MCF 10A (cell line): ENCODE measurements at regions not wholly inside any gene's neighbourhood (a gene's known extent, or its start where the extent isn't known, plus 50 kb on each side); places are given as distances from the start of the nearest gene placed in this dataset.

ENCODE experiments used
- BruUV-seq: library from RNA; stranded (reverse); fragments of 400-500 nt; replicated peaks from 2 replicates; lab custom pipeline; 2021; lab: Mats Ljungman, UMichigan
- CTCF ChIA-PET: fragments of 300-600 bp; sonication (Branson Sonifier 250); formaldehyde crosslinking; extraction: SDS; loops from one replicate; lab custom pipeline; 2021; ENCODE audit warnings: antibody characterized with exemption, inconsistent platforms; lab: Yijun Ruan, JAX
- POLR2A ChIA-PET: fragments of 300-600, 350-650 bp; sonication (Branson Sonifier 250); formaldehyde crosslinking; extraction: SDS; loops from one replicate; lab custom pipeline; 2020; ENCODE audit warnings: antibody characterized with exemption, inconsistent platforms; lab: Yijun Ruan, JAX
- DNase-seq: peaks from one replicate; pipeline ENCODE4 v3.0.0-alpha.2; 2018; ENCODE audit not compliant: unreplicated experiment
- H3K27ac Mint-ChIP-seq: one replicate; pipeline ENCODE4 v1.8.0; 2022; ENCODE audit warnings: mild to moderate bottlenecking, low read depth, mixed read lengths; ENCODE audit not compliant: unreplicated experiment
- H3K27me3 Mint-ChIP-seq: one replicate; pipeline ENCODE4 v1.8.0; 2022; ENCODE audit warnings: mixed read lengths; ENCODE audit not compliant: insufficient read depth, unreplicated experiment
- H3K36me3 Mint-ChIP-seq: one replicate; pipeline ENCODE4 v1.8.0; 2022; ENCODE audit warnings: mild to moderate bottlenecking, moderate library complexity, mixed read lengths; ENCODE audit not compliant: insufficient read depth, unreplicated experiment
- H3K4me1 Mint-ChIP-seq: one replicate; pipeline ENCODE4 v1.8.0; 2022; ENCODE audit warnings: mixed read lengths; ENCODE audit not compliant: insufficient read depth, unreplicated experiment
- H3K4me3 Mint-ChIP-seq: one replicate; pipeline ENCODE4 v1.8.0; 2022; ENCODE audit warnings: mild to moderate bottlenecking, moderate library complexity, mixed read lengths; ENCODE audit not compliant: unreplicated experiment
- H3K9me3 Mint-ChIP-seq: one replicate; pipeline ENCODE4 v1.8.0; 2022; ENCODE audit warnings: mixed read lengths; ENCODE audit not compliant: unreplicated experiment
- CTCF ChIP-seq: fragments of 200-600 bp; IDR thresholded peaks from one replicate; pipeline ENCODE4 v1.8.0; 2022; ENCODE audit warnings: antibody characterized with exemption, mild to moderate bottlenecking; ENCODE audit not compliant: unreplicated experiment
- intact Hi-C: fragments of 100-400 bp; cut with micrococcal nuclease; formaldehyde crosslinking; loops from 2 replicates; pipeline ENCODE4 v1.14.1; 2022

DNA sequence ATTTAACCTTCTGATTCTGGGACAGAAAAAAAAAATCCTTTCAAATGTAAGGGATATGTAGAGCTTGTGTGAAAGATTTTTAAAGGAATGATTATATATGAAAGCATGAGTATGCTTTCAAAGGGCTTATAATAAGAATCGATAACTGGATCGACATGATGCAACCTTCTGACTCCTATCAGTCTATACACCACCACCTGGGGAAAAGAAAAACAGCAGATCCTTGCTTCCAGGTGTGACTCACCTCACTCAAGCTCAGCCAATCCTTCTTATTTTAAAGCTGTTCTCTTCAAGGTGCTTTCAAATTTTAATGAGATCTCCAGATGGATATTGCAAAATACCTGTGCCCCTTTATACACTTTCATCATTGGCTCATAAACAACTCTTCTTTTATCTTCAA lies 102.1 kb upstream of the EDNRA start:
- BruUV-seq: no TSS peak
- Mint-ChIP-seq H3K9me3 (no peaks in the 10 kb centered on the region), H3K4me1 (no peaks in the 10 kb centered on the region), H3K27ac (no peak overlapping the region), H3K36me3 (no peaks in the 10 kb centered on the region), H3K27me3 (no peaks in the 10 kb centered on the region), H3K4me3 (no peak overlapping the region)
- CTCF ChIA-PET: interaction anchor here (0.6 to 2.7 kb wide), 16 partner anchors 10 to 1084 kb away, joined by 3 to 13 read pairs (median 4); no protein-coding TSS in a partner anchor
- peak; percentile 19 for TF ChIP-seq CTCF
- peak; percentile 62 for DNase-seq
- POLR2A ChIA-PET: interaction anchor here (0.7 to 1.3 kb wide), 3 partner anchors 8 to 1867 kb away, joined by 3 to 4 read pairs (median 3); no protein-coding TSS in a partner anchor
- intact Hi-C loops: loop anchor here (1.0 to 10.0 kb wide), 2 partner anchors 206 to 217 kb away; no protein-coding TSS in a partner anchor

DNA sequence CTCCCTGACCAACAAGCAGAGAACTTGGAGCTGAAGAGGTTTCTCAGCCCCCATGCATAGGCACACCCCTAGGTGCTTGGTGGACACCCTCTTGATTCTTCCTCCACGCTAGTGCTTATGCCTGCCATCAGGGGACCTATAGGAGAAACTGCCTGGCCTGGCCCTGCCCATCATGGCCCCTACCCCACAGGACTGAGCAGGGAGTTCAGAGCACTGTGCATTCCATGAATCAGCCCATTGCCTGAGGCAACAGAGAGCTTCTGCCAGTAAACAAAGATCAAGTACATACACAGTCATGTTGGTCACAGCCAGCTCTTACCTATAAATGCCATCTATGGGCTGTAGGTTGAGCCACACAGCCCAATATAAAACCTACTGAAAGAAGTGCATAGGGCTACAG lies 99.1 kb upstream of the EDNRA start:
- ChIA-PET POLR2A (no interaction called here), CTCF (interaction anchor here (1.0 to 1.7 kb wide), 2 partner anchors 11 to 182 kb away, joined by 4 read pairs; no protein-coding TSS in a partner anchor)
- no TSS peak for BruUV-seq
- DNase-seq: no peak
- no peak overlapping the region for H3K4me3 Mint-ChIP-seq
- no peak for TF ChIP-seq CTCF
- no peak overlapping the region for H3K27ac Mint-ChIP-seq
- H3K36me3 Mint-ChIP-seq: no peaks in the 10 kb centered on the region
- H3K4me1 Mint-ChIP-seq: no peaks in the 10 kb centered on the region
- intact Hi-C loops: no loop called here
- no peaks in the 10 kb centered on the region for H3K27me3 Mint-ChIP-seq
- H3K9me3 Mint-ChIP-seq: no peaks in the 10 kb centered on the region

- ChIA-PET POLR2A (no interaction called here), CTCF (interaction anchor here (0.6 to 2.6 kb wide), 3 partner anchors 9 to 130 kb away, joined by 3 to 10 read pairs (median 3); no protein-coding TSS in a partner anchor)
- Mint-ChIP-seq H3K4me1 (no peaks in the 10 kb centered on the region), H3K9me3 (no peaks in the 10 kb centered on the region), H3K36me3 (no peaks in the 10 kb centered on the region), H3K27me3 (no peaks in the 10 kb centered on the region), H3K4me3 (no peak overlapping the region), H3K27ac (no peak overlapping the region)
- no TSS peak for BruUV-seq
- TF ChIP-seq CTCF: no peak
- DNase-seq: no peak
- intact Hi-C loops: no loop called here
These were observed 92.9 kb upstream of the EDNRA start for GRCh38 chr4:147388018-147388417.

DNA sequence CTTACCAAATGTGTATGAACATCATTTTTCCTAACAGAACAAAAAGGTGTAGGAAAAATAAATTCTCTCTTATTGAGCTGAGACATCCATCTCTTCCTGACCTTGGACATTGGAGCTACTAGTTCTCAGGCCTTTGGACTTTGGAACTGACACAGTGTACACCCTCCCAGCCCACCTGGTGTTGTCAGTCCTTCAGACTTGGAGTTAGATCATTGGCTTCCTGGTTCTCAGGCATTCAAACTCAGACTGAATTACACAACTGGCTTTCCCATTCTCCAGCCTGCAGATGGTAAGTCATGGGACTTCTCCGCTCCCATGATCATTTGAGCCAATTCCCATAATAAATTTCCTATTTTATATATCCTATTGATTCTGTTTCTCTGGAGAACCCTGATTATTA lies 84.8 kb upstream of the EDNRA start:
- no peaks in the 10 kb centered on the region for H3K9me3 Mint-ChIP-seq
- CTCF ChIA-PET: interaction anchor here (1.0 kb wide), 2 partner anchors 11 to 194 kb away, joined by 3 to 4 read pairs; no protein-coding TSS in a partner anchor
- no peak overlapping the region for H3K4me3 Mint-ChIP-seq
- no peak overlapping the region for H3K27ac Mint-ChIP-seq
- H3K4me1 Mint-ChIP-seq: peaks cover 5% of the 10 kb centered on the region
- intact Hi-C loops: no loop called here
- DNase-seq: no peak
- H3K36me3 Mint-ChIP-seq: no peaks in the 10 kb centered on the region
- POLR2A ChIA-PET: no interaction called here
- H3K27me3 Mint-ChIP-seq: no peaks in the 10 kb centered on the region
- TF ChIP-seq CTCF: no peak
- no TSS peak for BruUV-seq
